ENCODE measurements at regions not wholly inside any gene's neighbourhood (a gene's known extent, or its start where the extent isn't known, plus 50 kb on each side); places are given as distances from the start of the nearest gene placed in this dataset.
A peak's percentile ranks its signal among the peaks of the same experiment; 100 is the strongest.
"Not testable (repeated sequence)": the region's sequence is repeated elsewhere in the genome, so short reads cannot be mapped to it uniquely, and the experiment has no call there.

DNA sequence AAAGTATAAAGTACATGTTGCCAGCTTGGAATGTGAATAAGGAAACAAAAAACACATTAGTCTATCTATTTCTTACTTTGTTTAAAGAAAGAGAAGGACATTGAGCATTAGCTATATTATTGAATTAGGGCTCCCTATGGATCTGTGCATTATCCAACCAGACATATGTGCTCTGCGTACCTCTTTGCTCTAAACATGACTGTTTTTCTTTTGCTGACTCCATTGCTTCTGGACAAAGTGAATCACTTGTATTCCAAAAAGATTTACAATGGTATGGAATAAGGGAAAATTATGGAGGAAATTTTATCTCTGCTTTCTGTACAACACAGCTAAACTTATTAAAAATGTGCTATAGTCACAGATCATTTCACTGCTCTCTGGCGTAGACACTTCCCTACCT, 727.8 kb upstream of the LCORL start:
- no peak for DNase-seq (ENCODE audit: low spot score)

- DNase-seq (ENCODE audit: low spot score) = no peak
Measured at GRCh38 chr4:18736551-18736950, 715.0 kb upstream of the LCORL start.

GRCh38 chr4:18735740-18736268, 714.2 kb upstream of the LCORL start:
- DNase-seq (ENCODE audit: low spot score) = no peak

- no peak for DNase-seq (ENCODE audit: low spot score)
Measured at GRCh38 chr4:18734405-18734804, 712.9 kb upstream of the LCORL start.

DNA sequence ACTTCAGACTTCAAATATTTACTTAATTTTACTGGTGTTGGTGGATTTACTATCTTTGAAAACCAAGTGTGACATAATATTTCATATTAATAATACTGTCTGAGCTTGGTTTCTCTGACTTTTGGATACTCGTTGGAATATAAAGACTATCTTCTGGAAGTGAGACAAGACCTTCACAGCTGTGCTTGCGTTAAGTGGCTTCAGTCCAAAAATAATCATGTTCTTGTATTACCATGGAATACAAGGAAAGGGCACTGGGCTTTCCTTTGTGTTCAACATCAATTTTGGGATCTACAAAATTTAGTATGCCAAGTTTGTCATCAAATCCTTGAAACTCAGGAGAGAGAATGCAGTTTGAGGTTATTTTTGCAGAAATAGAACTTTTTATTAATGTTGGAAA, 712.4 kb upstream of the LCORL start:
- DNase-seq (ENCODE audit: low spot score) = no peak

GRCh38 chr4:18722748-18723191, 701.2 kb upstream of the LCORL start:
- no peak for DNase-seq (ENCODE audit: low spot score)

DNA sequence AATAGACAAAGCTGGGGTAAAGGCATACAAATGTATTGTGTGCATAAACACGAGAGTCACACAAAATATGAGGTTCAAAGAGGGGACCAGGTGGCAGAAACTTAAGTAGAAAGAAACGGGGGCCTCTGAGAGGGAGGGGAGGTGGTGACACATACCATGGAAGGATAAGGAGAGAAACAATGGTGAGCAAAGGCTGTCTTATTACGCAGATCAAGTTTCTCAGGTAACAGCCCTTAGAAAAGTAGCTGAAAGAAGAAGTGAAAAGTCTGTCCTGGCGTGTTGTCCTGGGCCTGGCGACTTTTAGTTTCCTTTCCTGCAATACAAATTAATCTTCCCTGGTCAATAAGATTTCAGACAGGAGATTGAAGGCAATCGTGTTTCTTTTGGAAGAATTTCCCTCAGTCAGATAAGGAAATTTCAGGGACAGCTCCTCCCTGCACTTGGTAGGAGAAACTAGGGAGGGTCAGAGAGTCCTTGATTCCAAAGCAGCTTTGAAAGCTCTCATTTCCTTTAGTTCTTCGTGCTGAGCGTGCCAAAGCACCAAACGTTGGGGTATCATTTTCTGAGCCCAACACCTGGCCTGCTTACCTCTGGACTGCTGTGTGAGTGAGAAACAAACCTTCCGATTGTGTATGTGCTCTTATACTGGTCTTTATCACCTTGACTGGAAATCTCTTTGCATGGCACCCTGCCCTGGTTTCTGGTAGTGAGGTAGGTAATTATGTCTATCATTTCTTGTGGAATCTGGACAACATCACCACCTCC, 676.7 kb upstream of the LCORL start:
- no peak for DNase-seq (ENCODE audit: low spot score)

- no peak for DNase-seq (ENCODE audit: low spot score)
Measured at GRCh38 chr4:18695733-18696527, 674.4 kb upstream of the LCORL start.

GRCh38 chr4:18691431-18692200, 670.1 kb upstream of the LCORL start:
- DNase-seq (ENCODE audit: low spot score) = no peak

GRCh38 chr4:18690291-18690955, 668.9 kb upstream of the LCORL start:
- no peak for DNase-seq (ENCODE audit: low spot score)

DNA sequence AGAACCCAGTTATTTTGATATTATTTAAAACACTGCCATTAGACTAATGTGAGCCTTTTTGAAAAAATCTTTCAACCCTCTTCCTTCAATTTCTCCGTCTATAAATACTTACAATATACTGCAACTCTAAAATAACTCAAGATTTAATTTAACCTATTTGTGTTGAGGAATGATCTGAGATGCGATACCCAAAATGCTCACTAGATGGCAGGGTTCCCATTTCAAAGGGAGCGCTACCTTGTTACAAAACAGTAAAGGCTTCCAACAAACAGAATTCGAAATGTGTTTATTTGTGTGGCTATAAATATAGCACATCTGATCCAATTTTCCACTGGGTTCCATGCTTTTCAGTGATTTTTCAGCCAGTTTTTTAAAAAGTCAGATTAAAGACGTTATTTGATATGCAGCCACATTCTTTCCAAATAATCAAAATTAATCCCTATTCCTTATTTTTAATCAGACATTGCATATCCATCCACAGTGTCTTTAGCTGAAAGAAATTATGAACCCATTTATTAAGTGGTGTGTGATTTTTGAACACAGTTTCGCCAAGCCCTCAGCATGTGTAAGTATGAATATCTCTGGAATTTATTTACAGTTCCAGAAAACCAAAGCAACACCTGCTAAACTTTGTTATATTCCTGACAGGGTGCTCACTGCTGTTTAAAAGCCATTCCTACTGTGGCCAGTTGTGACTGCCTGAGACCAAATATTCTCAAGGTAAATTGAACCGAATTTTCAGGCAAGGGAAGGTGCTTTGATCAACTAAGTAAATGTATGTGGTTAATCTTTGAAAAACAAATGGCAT, 668.0 kb upstream of the LCORL start:
- peak; percentile 44 for DNase-seq (ENCODE audit: low spot score)

DNA sequence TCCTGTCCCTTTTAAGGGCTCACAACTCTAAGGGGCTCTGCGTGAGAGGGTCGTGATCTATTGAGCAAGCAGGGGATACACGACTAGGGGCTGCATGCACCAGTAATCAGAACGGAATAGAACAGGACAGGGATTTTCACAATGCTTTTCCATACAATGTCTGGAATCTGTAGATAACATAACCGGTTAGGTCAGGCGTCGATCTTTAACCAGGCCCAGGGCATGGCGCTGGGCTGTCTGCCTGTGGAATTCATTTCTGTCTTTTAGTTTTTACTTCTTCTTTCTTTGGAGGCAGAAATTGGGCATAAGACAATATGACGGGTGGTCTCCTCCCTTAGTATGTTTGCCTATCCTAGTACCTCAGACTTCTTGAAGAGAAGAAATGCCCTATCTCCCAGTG, 666.8 kb upstream of the LCORL start:
- not testable (repeated sequence) for DNase-seq (ENCODE audit: low spot score)

DNA sequence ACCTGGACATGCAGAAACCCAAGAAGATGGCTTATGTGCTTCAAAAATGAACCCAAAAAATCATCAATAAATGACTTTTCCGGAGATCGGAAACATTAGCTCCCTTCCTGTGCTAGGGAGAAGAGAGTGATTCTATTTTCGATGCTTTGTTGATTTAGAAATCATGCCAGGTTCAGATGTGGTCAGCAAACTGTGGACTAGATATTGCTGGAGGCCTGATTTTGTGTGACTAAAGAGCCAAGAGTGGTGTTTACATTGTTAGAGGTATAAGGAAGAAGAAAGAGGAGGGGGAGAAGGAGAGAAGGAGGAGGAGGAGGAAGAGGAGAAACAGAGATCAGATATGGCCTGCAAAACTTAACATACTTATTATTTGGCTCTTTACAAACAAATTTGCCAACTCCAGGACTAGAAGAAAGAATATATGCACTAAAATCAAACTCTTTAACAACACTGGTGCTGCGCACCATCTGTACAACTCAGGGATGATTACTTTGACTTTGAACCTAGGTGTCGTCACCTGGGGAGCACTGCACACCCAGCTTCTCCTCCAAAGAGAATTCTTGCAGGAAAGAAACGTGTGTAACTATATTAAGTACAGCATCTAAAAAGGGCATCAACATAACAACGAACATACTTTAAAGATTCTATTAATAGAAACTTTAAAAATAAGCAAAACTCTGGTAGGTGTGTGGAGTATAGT, 664.9 kb upstream of the LCORL start:
- DNase-seq (ENCODE audit: low spot score) = no peak

GRCh38 chr4:18684932-18685331, 663.4 kb upstream of the LCORL start:
- DNase-seq (ENCODE audit: low spot score) = no peak

DNA sequence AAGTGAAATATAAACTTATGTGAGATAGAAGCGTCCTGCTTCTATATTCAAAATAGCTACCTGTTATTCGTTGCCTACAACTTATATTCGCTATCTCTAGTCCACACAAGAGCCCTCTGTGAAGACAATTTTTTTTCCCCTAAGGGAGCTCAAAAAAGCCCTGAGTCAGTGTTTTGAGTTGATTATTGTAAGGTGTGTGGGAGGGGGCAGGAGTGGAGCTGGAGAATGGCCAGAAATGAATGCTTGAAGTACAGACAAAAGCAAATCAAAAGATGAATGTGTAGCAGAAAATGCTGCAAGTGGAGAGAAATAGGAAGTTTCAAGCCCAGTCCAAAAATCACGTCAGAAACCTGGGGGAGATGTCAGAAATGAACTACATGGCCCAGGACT, 655.0 kb upstream of the LCORL start:
- no peak for DNase-seq (ENCODE audit: low spot score)

GRCh38 chr4:18675586-18676525, 654.3 kb upstream of the LCORL start:
- DNase-seq (ENCODE audit: low spot score) = no peak

DNA sequence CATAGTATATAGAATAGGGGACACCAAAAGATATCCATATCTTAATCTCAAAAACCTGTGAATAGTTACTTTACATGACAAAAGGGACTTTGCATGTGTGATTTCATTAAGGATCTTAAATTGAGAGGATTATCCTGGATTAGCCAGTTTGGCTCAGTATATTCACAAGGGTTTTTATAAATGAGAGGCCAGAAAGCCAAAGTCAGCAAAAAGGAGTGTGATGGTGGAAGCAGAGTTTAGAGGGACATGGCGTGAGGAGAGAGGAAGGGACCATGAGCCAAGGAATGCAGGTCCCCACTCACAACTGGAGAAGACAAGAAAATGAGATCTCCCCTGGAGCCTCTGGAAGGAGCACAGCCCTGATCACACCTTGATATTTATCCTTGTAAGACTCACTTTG, 648.5 kb upstream of the LCORL start:
- DNase-seq (ENCODE audit: low spot score) = no peak

DNA sequence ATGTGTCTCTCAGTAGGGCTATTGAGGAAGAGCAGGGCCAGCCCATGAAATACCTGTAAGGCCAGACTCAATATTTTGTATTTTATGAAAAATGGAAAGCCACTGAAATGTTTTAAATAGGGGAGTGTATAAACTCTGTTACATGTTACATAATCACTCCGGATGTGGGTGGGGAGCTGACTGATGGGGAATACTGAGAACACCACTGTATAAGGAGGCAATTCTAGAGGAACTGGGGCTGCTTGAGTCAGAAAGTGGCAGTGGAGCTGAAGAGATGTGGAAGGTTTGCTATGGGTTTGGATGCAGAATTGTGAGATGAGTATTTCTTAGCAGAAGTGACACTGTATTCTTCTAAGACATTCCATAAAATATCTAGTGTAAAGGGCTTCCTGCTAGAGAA, 647.8 kb upstream of the LCORL start:
- DNase-seq (ENCODE audit: low spot score) = no peak

GRCh38 chr4:18666322-18666721, 644.8 kb upstream of the LCORL start:
- DNase-seq (ENCODE audit: low spot score) = no peak

Measured in CD4-positive, alpha-beta T cell treated with Interleukin-15 for 4 hours (primary cell).